ENCODE measurements at regions not wholly inside any gene's neighbourhood (a gene's known extent, or its start where the extent isn't known, plus 50 kb on each side); places are given as distances from the start of the nearest gene placed in this dataset.

GRCh38 chr4:42778349-42778748 lies 114.2 kb upstream of the GRXCR1 start:
- H3F3A ChIP-seq (ENCODE audit: insufficient read depth) = no peaks in the 10 kb centered on the region
- no peak overlapping the region for H3K27ac ChIP-seq (ENCODE audit: low read depth, low read length)
- H3K4me3 ChIP-seq (ENCODE audit: insufficient read depth, low read length, poor library complexity, severe bottlenecking) = no peak overlapping the region
- H3K4me2 ChIP-seq (ENCODE audit: low read depth, low read length, poor library complexity, severe bottlenecking) = no peak overlapping the region
- no peaks in the 10 kb centered on the region for H3K27me3 ChIP-seq (ENCODE audit: low read length)
- no peak overlapping the region for H3K9ac ChIP-seq (ENCODE audit: low read length)
- 0 out of 2 replicates have a peak, but pooled peaks cover 3% of the 10 kb centered on the region for H3K9me2 ChIP-seq (replicated peaks; ENCODE audit: insufficient read depth, low read length)
- H3K9me3 ChIP-seq (ENCODE audit: insufficient read depth, low read length) = no peaks in the 10 kb centered on the region
- H3K36me3 ChIP-seq (ENCODE audit: low read length) = no peaks in the 10 kb centered on the region
- no peak for TF ChIP-seq CTCF (IDR thresholded peaks at IDR 0.05; ENCODE audit: insufficient read depth, low read length, poor library complexity, severe bottlenecking)
- no peak for TF ChIP-seq EZH2phosphoT487 (conservative IDR thresholded peaks at IDR 0.05; ENCODE audit: low read length)
- H4K20me1 ChIP-seq (ENCODE audit: low read depth, low read length) = no peaks in the 10 kb centered on the region
- no peaks in the 10 kb centered on the region for H3K79me2 ChIP-seq (ENCODE audit: insufficient read depth, low read length)
- no peak overlapping the region for H2AFZ ChIP-seq (ENCODE audit: low read depth, low read length, severe bottlenecking)

DNA sequence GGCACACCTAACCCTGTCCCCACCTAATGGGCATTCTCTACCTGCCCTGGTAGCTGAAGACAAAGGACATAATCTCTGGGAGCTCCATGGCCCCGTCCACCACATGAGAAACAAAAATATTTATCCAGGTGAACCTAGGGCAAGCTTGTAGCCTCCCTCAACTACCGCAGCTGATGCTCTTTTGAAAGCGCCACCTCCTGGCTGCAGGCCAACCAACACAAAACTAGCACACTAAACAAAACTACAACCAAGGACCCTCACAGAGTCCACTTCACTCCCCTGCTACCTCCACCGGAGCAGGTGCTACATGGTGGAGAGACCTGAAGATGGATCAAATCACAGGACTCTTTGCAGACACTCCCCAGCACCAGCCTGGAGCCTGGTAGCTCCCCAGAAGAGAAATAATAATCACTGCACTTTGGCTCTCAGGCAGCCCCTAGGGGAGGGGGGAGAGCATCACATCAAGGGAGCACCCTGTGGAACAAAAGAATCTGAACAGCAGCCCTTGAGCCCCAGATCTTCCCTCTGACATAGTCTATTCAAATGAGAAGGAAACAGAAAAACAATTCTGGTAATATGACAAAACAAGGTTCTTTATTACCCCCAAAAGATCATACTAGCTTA lies 111.3 kb upstream of the ATP8A1 start:
- Histone ChIP-seq H3K9me2 (replicated peaks; ENCODE audit: insufficient read depth, low read length) (no peaks in the 10 kb centered on the region), H3K27ac (ENCODE audit: low read depth, low read length) (no peak overlapping the region), H3K4me2 (ENCODE audit: low read depth, low read length, poor library complexity, severe bottlenecking) (no peak overlapping the region)

DNA sequence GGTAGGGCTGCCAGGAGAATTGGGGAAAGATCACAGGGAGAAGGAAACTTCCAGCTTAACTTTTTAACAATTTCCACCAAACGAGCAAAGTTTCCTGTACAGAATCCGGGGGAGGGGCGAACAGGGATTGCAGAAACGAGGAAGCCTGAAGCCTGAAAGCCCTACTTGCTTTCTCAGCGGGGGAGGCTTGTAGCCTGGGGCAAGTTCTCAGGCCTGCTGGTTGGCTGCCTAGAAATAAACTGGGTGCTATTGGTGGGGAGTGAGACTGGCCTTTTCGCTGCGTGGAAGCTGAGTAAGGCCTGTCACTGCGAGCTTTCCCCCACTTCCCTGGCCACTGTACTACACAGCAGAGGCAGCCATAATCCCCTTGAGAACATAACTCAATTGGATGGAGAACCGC lies 110.8 kb upstream of the ATP8A1 start:
- H3K36me3 ChIP-seq (ENCODE audit: low read length) = no peaks in the 10 kb centered on the region
- H4K20me1 ChIP-seq (ENCODE audit: low read depth, low read length) = no peaks in the 10 kb centered on the region
- H3K4me2 ChIP-seq (ENCODE audit: low read depth, low read length, poor library complexity, severe bottlenecking) = no peak overlapping the region
- no peaks in the 10 kb centered on the region for H3K27me3 ChIP-seq (ENCODE audit: low read length)
- no peak overlapping the region for H3K27ac ChIP-seq (ENCODE audit: low read depth, low read length)
- H3K79me2 ChIP-seq (ENCODE audit: insufficient read depth, low read length) = no peaks in the 10 kb centered on the region
- no peaks in the 10 kb centered on the region for H3F3A ChIP-seq (ENCODE audit: insufficient read depth)
- no peaks in the 10 kb centered on the region for H3K9me2 ChIP-seq (replicated peaks; ENCODE audit: insufficient read depth, low read length)
- no peak for TF ChIP-seq CTCF (IDR thresholded peaks at IDR 0.05; ENCODE audit: insufficient read depth, low read length, poor library complexity, severe bottlenecking)
- no peak for TF ChIP-seq EZH2phosphoT487 (conservative IDR thresholded peaks at IDR 0.05; ENCODE audit: low read length)
- no peak overlapping the region for H3K4me3 ChIP-seq (ENCODE audit: insufficient read depth, low read length, poor library complexity, severe bottlenecking)
- no peaks in the 10 kb centered on the region for H3K9me3 ChIP-seq (ENCODE audit: insufficient read depth, low read length)
- no peak overlapping the region for H2AFZ ChIP-seq (ENCODE audit: low read depth, low read length, severe bottlenecking)
- no peak overlapping the region for H3K9ac ChIP-seq (ENCODE audit: low read length)

More for the DNA sequence above, 111.3 kb upstream of the ATP8A1 start:
- peak; percentile 67 for TF ChIP-seq CTCF (IDR thresholded peaks at IDR 0.05; ENCODE audit: insufficient read depth, low read length, poor library complexity, severe bottlenecking)
- TF ChIP-seq EZH2phosphoT487 (conservative IDR thresholded peaks at IDR 0.05; ENCODE audit: low read length) = no peak
- H3K36me3 ChIP-seq (ENCODE audit: low read length) = no peaks in the 10 kb centered on the region
- H3F3A ChIP-seq (ENCODE audit: insufficient read depth) = no peaks in the 10 kb centered on the region
- H3K9me3 ChIP-seq (ENCODE audit: insufficient read depth, low read length) = no peaks in the 10 kb centered on the region
- no peak overlapping the region for H3K4me3 ChIP-seq (ENCODE audit: insufficient read depth, low read length, poor library complexity, severe bottlenecking)
- no peaks in the 10 kb centered on the region for H4K20me1 ChIP-seq (ENCODE audit: low read depth, low read length)
- no peak overlapping the region for H2AFZ ChIP-seq (ENCODE audit: low read depth, low read length, severe bottlenecking)
- H3K79me2 ChIP-seq (ENCODE audit: insufficient read depth, low read length) = no peaks in the 10 kb centered on the region
- H3K27me3 ChIP-seq (ENCODE audit: low read length) = no peaks in the 10 kb centered on the region
- H3K9ac ChIP-seq (ENCODE audit: low read length) = no peak overlapping the region
